ENCODE measurements at regions not wholly inside any gene's neighbourhood (a gene's known extent, or its start where the extent isn't known, plus 50 kb on each side); places are given as distances from the start of the nearest gene placed in this dataset.
"Not testable (repeated sequence)": the region's sequence is repeated elsewhere in the genome, so short reads cannot be mapped to it uniquely, and the experiment has no call there.

DNA sequence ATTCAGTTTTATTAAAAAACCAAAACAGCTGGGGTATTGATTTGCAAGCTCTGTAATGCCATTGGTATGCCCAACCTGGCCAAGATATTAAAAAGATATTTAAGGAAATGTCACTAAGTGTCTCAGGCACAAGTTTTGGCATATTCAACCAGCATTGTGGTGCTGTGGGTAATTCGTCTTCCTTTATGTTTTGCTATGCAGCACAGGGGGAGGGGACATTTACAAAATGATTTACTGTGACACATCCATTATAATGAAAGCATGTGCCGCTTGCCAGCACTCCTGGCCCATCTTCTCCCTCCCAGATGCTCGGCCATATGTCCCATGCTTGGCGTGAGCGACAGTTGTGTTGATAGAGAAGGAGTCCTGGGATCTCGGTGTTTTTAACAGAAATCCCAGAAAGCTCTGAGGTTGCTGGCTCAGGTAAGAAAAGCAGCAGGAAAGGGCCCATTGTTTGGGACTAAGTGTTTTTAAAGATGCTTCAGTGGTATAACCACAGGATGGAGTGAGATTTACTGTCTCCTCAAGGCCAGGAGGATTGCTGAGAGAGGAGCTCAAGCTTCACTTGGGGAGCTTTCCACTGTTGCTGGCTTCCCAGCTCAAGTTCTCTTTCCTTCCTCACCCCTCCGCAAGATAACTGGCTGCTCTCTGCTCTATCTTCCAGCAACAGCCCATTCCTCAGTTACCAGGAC lies 158.2 kb upstream of the TSC22D2 start:
- FAIRE-seq (no peak), DNase-seq (ENCODE audit: low spot score in 2 of 2) (no peak)

DNA sequence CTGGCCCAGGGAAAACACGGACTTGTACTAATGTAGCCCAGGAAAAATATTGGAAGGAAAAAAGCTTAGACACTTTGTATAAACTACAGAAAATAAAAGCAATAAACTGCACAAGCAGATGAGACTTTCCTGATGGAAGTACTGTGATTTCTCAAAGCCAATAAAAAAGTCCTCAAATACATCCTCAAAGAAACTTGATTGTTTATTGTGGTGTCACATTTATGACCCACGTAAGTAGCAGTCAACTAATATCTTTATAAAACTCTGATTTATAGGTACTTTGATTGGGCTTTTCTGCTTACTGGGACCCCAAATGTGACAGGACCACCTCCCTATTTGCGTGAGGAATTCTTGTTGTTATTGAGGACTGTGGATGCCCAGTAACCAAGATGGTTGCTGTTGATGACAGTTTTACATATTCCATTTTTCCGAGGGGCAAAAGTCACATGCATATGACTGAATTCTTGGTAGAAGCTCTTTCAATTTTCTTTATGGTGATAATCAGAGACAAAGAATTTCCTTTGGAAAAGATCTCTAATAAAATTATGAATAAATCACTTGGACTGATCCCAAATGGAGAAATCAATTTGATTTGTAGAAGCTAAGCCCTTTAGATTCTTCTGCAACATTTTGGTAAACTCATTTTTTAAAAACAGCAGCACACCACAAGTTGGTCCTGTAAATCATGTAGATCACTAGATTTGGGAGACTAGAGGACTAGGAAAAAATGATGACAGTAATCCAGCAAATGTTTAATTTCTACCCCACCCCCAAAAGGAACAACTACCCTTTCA lies 159.0 kb upstream of the TSC22D2 start:
- no peak for FAIRE-seq

DNA sequence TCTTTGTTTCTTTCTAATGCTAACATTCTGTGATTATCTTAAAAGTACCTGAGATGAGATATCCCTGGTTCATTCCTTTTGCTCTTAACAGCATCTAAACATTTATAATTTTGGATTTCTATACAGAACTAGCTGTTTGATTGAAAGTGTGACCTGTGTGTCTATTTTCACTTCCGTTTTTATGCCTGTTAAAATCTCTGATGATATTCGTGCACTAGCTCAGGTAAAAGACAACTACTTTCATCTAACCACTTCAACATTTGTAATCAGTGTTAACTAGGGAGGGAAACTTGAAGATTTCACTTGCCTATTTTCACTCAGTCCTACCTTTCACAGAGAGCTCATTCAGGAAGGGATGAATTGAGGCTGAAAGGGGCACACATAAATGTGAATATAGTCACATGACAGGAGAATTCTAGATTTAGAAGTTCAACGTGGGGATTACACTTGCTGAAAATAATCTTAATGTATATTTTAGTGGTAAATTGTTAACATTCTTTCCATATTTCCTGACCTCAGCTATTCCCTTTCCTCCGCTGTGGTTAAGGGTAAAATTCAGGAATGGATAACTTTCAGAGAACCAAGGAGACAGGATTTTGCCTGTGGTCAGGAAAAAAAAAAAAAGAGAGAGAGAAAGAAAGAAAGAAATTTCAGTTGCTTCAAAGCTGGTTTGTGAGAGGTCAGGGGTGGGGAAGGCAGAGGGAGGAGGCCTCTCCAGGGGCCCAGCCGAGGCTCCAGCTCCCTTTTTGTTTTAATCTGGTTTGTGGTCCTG lies 159.8 kb upstream of the TSC22D2 start:
- FAIRE-seq (no peak), DNase-seq (ENCODE audit: low spot score in 2 of 2) (no peak)

More for the DNA sequence above, 159.0 kb upstream of the TSC22D2 start:
- DNase-seq (ENCODE audit: low spot score in 2 of 2): no peak

DNA sequence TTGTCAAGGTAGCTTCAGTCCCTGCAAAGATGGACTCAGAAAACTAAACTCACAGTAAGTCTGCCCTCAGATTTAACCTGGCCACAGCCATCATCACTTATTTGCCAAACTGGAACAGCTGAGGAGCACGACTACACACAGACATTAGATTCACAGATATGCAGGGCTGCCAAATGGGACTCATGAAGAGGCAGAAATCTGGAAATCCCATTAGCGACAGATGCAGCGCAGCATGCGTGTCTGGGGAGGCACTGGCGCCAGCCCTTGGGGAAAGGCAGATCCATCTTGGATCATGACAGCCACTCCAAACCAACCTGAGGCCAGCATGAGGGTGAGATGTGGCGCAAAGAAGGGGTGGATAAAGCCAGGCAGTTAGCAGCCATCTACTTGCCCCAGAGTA lies 160.7 kb upstream of the TSC22D2 start:
- FAIRE-seq (no peak), DNase-seq (ENCODE audit: low spot score in 2 of 2) (no peak)

DNA sequence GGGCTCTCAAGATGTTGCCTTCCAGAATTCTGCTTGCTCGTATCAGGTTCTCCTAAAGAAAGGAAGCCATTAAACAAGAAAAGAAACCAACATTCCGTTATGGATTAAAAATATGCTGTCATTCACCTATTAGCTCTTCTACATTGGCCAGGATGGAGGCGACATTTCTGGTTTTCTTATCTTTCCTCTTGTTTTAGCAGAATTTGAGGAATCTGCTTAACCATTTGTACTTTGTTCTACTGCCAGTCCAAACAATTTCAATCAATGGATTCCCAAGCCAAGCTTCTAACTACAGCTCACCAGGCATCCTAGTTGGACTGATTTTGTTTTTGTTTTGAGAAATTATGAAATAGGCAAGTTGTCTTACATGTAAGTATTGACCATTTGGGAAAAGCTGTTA lies 164.6 kb upstream of the TSC22D2 start:
- DNase-seq (ENCODE audit: low spot score in 2 of 2) (no peak), FAIRE-seq (no peak)

DNA sequence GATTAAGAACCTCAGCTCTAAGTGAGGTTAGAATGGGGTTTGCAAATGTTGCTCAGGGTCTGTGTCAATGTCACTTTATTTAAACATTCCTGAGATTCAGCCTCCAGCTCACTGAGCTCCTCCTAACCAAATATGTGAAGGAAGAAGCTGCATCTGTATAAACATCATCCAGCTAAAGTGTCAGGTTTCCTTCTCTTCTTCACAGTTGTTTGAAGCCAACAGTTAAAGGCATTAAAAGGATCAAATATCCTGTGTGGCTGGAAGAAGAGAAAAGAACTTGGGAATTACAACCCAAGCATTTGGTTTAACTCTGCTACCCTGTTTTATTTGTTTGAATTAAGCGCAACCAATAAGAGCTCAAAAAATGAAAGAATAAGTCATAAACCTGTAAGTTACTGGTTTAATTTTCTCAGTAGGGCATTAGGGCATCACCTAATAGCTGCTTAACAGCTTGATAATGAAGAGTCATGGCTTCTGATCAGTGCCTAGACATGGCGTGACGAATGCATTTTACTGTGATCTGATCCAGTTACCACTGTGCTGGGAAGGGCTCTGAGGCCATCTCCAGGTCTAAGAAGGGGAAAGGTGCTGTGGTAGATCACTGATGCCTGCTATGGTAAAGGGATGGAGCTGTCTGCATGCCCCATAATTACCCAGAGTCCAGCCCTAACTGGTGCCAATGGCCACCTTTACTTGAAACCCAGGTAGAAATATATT lies 165.7 kb upstream of the TSC22D2 start:
- FAIRE-seq: no peak
- DNase-seq (ENCODE audit: low spot score in 2 of 2): no peak

DNA sequence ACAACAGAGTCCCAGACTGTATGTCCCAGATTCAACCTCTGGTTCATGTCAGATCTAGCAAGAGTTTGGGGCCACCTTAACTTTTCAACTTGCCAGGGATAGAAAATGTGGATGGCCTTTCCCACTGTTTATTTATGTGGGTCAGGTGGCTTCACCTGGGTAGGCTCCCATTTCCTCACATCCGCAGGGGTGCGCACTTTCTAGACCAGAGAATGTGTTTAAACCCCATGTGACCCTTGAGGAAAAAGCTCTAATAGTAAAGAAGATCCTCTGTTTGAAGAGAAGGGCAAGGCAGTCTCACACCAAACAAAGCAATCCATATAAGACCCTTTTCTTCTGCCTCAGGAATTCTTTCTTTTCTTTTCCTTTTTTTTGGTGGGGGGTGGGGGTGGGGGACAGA lies 167.2 kb upstream of the TSC22D2 start:
- FAIRE-seq (no peak), DNase-seq (ENCODE audit: low spot score in 2 of 2) (no peak)

DNA sequence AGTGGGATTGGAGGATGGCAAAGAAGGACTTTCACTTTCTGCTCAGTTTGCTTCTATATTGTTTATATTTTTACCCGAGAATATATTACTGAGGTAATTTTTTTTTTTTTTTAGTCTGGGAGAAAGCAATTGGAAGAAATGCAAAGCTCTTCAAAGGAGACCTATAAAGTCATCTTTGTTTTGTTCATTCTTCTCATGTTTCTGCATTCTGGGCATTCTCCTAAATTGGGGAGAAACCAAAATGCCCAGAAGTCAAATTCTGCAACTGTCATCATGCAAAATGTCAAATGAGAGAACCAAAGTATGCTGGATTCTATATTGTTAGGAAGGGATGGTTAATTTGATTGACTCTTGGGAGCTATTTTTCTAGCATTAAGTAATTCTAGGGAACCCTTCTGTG lies 168.3 kb upstream of the TSC22D2 start:
- DNase-seq (ENCODE audit: low spot score in 2 of 2): no peak
- no peak for FAIRE-seq

DNA sequence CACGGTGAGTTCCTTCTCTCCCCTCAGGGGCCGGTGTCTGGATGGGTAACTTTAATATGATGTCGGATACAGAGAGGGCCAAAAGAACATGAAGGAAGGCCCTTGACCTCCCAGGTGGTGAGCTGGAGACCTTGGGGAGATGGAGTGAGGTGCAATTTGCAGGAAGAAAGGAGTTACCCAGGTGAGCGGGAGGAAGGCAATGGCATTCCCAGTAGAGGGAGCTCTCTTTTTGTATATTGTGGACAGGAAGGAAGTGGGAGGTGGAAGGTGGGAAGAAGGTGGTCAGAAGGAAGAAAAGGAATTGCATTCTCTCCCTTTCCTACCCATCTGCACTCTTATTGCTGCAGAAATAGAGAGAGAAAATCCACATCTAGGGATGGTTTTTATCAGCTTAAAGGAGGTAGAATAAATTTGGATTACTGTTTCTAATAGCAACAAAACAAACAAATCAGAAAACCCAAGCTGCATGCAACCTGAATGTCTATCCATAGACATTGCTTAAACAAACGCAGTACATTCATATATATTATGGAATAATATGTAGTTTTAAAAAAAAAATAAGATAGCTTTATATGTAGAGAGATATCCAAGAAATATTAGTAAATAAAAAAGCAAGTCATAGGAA lies 169.0 kb upstream of the TSC22D2 start:
- DNase-seq (ENCODE audit: low spot score in 2 of 2) (no peak), FAIRE-seq (no peak)

DNA sequence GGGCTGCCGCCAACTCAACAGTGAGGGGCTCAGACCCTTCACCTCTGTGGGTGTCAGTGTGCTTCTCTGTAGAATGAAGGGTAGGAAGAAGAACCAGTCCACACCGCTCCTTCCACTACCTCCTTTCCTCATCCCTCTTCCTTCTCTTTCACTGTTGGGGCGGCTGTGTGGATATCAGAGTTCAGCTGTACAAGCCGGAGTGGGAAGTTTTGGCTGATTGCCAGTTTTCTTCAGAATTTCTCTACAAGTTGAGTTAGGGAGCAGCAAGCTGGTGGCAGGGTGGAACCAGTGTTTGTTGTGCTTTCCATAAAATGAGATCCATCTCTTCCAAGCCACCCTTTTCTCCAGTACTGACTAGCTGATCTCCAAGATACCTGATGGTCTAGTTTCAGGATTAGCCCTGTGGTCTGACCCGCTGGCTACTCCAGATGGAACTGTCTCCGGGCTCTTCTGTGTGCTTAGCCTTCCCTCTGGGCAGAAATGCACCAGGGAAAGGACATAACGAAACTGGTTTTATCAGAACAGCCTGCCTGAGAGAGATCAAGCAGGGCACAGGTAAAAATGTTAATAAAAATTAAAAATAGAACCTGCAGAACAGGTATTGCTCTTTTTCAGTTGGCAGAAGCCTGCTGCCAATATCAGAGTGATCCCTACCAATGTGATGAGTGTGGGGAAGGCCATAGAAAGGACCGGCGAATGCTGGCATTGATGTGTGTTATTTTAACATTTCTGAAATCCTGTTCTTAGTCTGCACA lies 169.9 kb upstream of the TSC22D2 start:
- FAIRE-seq (no peak), DNase-seq (ENCODE audit: low spot score in 2 of 2) (no peak)

DNA sequence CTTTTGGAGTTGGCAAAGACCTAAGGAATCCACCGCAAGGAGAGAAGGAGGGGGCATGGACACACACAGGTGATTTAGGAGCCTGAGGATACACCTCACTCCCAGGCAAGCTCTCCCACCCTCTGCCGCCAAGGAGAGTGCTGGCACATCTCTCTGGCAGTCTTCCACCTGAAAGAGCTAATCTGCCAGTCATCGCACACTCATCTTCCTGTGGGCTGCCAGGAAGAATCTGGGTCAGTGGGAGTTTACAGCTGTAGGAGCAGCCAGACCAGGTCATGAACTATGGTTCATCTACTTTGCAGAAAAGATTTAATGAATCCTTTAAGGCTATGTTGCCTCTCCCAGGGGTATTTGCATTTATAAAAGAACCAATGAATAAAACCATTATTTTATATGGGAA lies 170.6 kb upstream of the TSC22D2 start:
- FAIRE-seq (no peak), DNase-seq (ENCODE audit: low spot score in 2 of 2) (no peak)

DNA sequence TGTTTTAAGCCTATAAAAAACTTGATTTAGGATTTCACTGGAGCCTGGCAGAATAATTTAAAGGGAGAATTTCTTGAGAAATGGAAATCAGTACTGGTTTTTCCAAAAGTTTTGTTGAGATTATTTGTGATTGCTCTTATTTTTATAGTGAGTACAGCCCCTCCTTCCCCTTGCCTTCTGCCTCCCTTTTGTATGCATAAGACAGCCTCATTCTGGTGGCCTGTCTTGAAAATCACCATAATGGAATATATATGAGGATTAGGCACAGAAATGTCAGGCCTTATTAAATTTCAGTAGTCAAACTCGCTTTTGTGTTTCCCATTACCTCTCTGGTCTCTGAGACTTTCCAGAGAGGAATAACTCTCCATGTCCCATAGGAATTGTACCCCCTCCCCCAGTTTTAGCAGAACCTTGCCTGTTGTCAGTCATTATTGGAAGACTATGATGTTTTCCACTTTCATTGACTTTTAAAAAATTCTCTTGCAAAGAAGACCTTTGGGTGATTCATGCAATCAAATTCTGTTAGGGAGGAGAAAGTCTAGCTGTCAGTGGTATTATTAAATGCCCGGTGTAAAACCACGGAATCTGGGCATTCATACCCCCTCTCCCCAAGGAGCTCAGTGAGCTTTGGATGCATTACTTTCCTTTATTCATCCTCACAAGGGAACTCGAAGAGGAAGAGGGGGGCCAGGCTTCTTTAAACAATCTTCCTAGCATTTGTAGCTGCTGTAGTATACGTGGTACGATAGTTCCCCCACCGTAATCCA lies 171.6 kb upstream of the TSC22D2 start:
- DNase-seq (ENCODE audit: low spot score in 2 of 2) (no peak), FAIRE-seq (no peak)

DNA sequence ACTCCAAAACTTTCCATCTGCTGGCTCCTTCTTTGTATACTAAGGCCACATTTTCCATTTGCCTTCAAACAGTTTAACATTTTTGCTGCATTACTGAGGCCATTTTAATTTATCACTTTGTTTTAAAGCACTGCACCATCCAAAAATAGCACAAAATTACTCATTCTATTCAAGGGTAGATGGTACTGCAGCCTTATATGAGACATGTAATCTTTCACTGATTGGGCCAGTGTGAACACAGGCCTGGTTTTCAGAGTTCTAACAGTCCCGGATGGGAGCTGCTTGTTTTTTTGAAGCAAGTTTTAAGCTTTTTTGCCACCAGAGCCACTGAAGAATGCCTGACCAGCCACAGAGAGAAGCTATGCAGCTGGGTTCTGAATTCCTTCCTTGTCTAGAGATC lies 172.3 kb upstream of the TSC22D2 start:
- FAIRE-seq (no peak), DNase-seq (ENCODE audit: low spot score in 2 of 2) (no peak)

DNA sequence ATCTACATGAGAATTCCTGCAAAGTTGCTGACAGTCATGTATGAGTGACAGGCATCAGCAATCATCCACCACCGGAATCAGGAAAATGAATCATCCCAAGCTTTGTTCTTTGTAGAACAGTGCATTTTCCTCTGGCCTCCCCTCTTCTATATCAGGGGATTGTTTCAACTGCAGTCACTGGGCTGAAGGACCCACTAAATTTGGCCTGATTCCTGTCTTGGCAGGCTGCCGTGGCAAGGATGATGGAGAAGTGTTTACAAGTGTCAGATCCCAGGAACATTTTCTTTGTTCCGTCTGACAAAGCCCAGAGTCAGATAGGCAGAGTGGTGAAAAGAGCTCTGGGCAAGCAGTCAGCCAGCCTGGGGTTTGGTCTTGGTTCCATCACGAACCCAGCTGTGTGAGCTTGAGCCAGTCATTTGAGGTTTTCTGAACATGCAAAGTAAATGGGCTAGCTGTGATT lies 175.1 kb upstream of the TSC22D2 start:
- no peak for FAIRE-seq
- no peak for DNase-seq (ENCODE audit: low spot score in 2 of 2)

DNA sequence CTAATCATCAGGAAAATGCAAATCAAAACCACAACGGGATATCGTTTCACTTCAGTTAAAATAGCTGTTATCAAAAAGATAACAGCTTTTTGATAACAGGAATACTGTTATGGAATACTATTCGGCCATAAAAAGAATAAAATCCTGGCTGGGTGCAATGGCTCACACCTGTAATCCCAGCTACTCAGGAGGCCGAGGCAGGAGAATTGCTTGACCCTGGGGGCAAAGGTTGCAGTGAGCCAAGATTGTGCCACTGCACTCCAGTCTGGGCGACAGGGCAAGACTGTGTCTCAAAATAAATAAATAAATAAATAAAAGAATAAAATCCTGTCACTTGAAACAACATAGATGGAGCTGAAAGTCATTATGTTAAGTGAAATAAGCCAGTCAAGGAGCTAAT lies 178.1 kb upstream of the TSC22D2 start:
- DNase-seq (ENCODE audit: low spot score in 2 of 2) (no peak), FAIRE-seq (no peak)

DNA sequence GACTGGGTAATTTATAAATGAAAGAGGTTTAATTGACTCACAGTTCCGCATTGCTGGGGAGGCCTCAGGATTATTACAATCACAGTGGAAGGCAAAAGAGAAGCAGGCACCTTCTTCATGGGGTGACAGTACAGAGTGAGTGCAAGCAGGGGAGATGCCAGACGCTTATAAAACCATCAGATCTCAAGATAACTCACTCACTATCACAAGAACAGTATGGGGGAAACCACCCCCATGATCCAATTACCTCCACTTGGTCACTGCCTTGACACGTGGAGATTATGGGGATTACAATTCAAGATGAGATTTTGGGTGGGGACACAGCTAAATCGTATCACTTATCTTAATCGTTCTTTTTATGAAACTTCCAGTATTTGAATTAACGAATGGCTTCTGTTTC lies 179.5 kb upstream of the TSC22D2 start:
- not testable (repeated sequence) for DNase-seq (ENCODE audit: low spot score in 2 of 2); FAIRE-seq

DNA sequence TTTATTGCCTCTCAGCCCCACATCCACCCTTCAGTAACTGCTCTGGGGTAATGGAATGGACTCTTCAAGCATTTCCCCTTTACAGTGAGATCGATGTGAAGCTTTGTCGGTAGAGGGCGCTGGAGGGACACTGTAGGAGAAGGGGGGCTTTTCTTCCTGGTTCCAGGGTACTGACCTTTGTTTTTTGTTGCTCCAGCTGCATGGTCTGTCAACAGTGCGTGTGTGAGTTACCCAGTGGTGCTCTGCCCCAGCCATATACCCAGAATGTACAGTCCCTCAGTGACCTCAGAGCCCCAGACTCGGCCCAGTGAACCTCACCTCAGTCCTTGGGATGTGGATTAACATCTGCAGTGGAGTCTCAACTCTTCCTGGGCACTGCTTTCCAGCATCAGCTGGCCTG lies 180.3 kb upstream of the TSC22D2 start:
- DNase-seq (ENCODE audit: low spot score in 2 of 2) (no peak), FAIRE-seq (no peak)

DNA sequence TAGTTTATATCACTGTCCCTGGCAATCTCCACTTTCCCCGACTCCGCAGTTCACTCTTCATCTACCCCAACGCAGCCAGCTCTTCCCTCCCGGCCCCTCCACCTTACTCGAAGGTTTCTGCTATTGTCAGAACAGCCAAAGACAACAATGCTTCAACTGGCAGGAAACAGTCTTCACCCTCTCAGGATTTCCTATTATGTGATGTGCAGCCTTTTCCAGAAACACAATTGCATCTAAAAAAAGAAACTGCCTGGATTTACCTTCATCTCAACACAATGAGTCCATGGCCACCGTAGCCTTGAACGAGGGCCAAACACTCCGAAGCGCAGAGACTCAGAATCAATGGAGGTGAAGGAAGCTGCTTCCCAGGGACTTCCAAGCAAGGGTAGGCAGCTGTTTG lies 182.1 kb upstream of the TSC22D2 start:
- no peak for DNase-seq (ENCODE audit: low spot score in 2 of 2)
- no peak for FAIRE-seq

DNA sequence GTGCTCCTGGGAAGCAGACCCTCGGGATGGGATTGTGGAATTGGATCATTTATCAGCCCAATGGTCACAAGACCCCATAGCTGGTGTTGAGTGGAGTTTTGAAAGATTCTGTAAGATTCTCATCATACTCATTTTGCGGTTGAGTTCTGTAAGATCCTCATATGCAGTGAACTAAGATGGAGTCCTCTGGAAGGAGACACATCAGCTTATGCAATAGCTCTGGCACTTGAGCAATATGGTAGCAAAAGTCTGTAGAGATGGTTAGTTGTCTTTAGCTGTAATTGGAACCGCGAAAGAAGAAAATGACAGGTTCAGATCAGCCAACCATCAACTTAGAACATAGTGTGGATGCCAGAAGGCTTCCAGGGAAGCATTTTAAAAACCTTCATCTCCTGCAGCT lies 184.5 kb upstream of the TSC22D2 start:
- FAIRE-seq (no peak), DNase-seq (ENCODE audit: low spot score in 2 of 2) (no peak)

Data from frontal cortex (tissue), 3 donors.